Activated CD8-positive, alpha-beta memory T cell treated with anti-CD3 and anti-CD28 coated beads for 24 hours (primary cell): ENCODE measurements at regions not wholly inside any gene's neighbourhood (a gene's known extent, or its start where the extent isn't known, plus 50 kb on each side); places are given as distances from the start of the nearest gene placed in this dataset.
"Not testable (repeated sequence)": the region's sequence is repeated elsewhere in the genome, so short reads cannot be mapped to it uniquely, and the experiment has no call there.

Source experiments
- DNase-seq: peaks from one replicate; pipeline ENCODE4 v3.0.0-alpha.2; 2020

- no peak for DNase-seq
Measured at GRCh38 chrX:22536746-22537304, 264.1 kb downstream of the CBLL2 start.

GRCh38 chrX:22538580-22538979 lies 265.9 kb downstream of the CBLL2 start:
- DNase-seq, result no peak

GRCh38 chrX:22541926-22542325 lies 269.2 kb downstream of the CBLL2 start:
- DNase-seq, result no peak

- DNase-seq, result no peak
Measured at GRCh38 chrX:22542641-22543040, 269.9 kb downstream of the CBLL2 start.

- DNase-seq, result no peak
Measured at GRCh38 chrX:22559506-22559905, 286.8 kb downstream of the CBLL2 start.

GRCh38 chrX:22575161-22575845 lies 302.6 kb downstream of the CBLL2 start:
- no peak for DNase-seq

- no peak for DNase-seq
Measured at GRCh38 chrX:22577181-22577580, 304.5 kb downstream of the CBLL2 start.

- no peak for DNase-seq
Measured at GRCh38 chrX:22585831-22586230, 313.1 kb downstream of the CBLL2 start.

GRCh38 chrX:22589845-22590244 lies 317.1 kb downstream of the CBLL2 start:
- no peak for DNase-seq

GRCh38 chrX:22594766-22595165 lies 322.1 kb downstream of the CBLL2 start:
- no peak for DNase-seq

- no peak for DNase-seq
Measured at GRCh38 chrX:22603060-22603459, 330.3 kb downstream of the CBLL2 start.

- not testable (repeated sequence) for DNase-seq
Measured at GRCh38 chrX:22609452-22609851, 336.7 kb downstream of the CBLL2 start.

- no peak for DNase-seq
Measured at GRCh38 chrX:22616867-22617266, 344.2 kb downstream of the CBLL2 start.

GRCh38 chrX:22627576-22627975 lies 354.9 kb downstream of the CBLL2 start:
- no peak for DNase-seq

- DNase-seq, result no peak
Measured at GRCh38 chrX:22628275-22628674, 355.6 kb downstream of the CBLL2 start.

- no peak for DNase-seq
Measured at GRCh38 chrX:22629105-22629725, 356.5 kb downstream of the CBLL2 start.

- DNase-seq, result no peak
Measured at GRCh38 chrX:22634083-22634482, 361.4 kb downstream of the CBLL2 start.

GRCh38 chrX:22634751-22635150 lies 362.0 kb downstream of the CBLL2 start:
- no peak for DNase-seq

- no peak for DNase-seq
Measured at GRCh38 chrX:22648281-22648680, 351.5 kb upstream of the DDX53 start.

- DNase-seq, result no peak
Measured at GRCh38 chrX:22650691-22651090, 349.1 kb upstream of the DDX53 start.

GRCh38 chrX:22652596-22652995 lies 347.2 kb upstream of the DDX53 start:
- DNase-seq, result no peak

- no peak for DNase-seq
Measured at GRCh38 chrX:22660756-22661155, 339.0 kb upstream of the DDX53 start.

GRCh38 chrX:22662776-22663175 lies 337.0 kb upstream of the DDX53 start:
- DNase-seq, result no peak

- DNase-seq, result no peak
Measured at GRCh38 chrX:22664826-22665225, 334.9 kb upstream of the DDX53 start.

- DNase-seq, result no peak
Measured at GRCh38 chrX:22665818-22666217, 333.9 kb upstream of the DDX53 start.
